ENCODE measurements at regions not wholly inside any gene's neighbourhood (a gene's known extent, or its start where the extent isn't known, plus 50 kb on each side); places are given as distances from the start of the nearest gene placed in this dataset.

DNA sequence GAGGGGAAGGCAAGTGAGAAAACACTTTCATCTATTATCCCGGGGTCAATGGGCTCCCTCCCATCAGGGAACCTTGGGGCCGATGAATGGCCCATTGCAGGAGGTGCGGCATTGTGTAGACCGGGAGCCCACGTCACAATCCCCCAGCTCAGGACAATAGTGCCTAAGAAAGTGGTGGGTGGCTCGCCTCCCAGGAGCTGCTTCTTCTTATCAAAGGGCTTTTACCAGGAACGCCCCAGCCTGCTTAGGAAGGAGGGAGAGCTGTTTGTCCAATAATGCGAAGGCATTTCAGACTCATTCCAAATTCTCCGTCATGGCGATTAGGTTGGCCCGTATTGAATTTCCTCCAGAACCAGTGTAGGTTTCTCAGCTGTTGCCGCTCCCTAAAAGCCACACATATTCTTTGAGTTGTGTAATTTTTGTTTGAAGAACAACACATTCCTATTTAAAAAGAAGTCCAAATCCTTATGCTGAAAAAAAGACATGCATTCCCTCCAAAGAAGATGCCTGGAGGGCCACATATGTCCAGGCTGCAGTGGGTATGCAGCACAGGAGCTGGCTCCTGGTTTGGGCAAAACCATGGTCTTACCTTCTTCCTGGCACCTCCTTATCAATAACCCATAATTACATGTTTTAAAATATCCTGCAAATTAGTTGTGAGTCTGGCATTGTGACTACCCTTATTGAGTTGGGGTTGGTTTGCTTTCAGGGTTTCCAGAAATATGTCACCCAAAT is 264.7 kb downstream of the MYCN start:
- no peak overlapping the region for H3K4me3 ChIP-seq (ENCODE audit: low read depth, low read length)
- TF ChIP-seq, protein P1, sequence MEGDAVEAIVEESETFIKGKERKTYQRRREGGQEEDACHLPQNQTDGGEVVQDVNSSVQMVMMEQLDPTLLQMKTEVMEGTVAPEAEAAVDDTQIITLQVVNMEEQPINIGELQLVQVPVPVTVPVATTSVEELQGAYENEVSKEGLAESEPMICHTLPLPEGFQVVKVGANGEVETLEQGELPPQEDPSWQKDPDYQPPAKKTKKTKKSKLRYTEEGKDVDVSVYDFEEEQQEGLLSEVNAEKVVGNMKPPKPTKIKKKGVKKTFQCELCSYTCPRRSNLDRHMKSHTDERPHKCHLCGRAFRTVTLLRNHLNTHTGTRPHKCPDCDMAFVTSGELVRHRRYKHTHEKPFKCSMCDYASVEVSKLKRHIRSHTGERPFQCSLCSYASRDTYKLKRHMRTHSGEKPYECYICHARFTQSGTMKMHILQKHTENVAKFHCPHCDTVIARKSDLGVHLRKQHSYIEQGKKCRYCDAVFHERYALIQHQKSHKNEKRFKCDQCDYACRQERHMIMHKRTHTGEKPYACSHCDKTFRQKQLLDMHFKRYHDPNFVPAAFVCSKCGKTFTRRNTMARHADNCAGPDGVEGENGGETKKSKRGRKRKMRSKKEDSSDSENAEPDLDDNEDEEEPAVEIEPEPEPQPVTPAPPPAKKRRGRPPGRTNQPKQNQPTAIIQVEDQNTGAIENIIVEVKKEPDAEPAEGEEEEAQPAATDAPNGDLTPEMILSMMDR (conservative IDR thresholded peaks at IDR 0.05; ENCODE audit: low read depth, low read length): no peak
- DNase-seq (ENCODE audit: low read depth): no peak

DNA sequence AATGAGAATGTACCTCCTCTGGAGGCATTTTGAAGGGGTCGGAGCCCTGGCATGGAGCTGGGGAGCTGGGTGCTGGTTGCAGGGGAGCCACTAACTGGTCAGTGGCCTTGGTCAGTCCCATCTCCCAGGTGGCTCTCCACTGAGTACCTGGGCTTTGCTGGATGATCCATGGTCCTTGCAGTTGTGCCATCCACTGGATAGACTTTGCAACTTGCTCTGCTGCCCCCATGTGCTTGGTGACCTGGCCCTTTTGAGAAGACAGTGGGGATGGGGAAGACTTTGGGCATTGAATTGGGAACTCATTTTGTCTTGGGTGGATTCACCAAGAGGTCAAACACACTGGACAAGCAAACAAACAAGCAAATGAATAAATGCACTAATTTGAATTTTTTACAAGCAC is 263.9 kb downstream of the MYCN start:
- TF ChIP-seq, protein P1 (conservative IDR thresholded peaks at IDR 0.05; ENCODE audit: low read depth, low read length): no peak
- H3K4me3 ChIP-seq (ENCODE audit: low read depth, low read length): no peak overlapping the region
- no peak for DNase-seq (ENCODE audit: low read depth)

DNA sequence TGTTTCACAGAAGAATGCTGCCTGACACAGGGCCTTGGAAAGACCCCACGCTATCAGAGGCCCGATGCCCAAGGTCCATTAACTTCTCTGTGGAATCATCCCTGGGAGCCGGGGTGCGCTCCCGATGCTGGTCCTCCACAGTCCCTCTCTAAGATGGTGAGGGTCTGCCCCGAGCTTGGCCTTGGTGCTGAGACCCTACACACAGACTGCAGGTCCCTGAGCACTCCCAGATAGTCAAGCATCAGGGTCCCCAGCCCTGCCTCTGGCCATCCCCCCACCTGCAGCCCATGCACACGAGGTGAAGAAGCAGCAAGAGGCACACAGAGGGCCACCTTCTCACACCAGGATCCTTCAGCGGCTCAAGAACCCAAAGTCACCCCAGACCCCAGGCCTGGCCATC is 263.3 kb downstream of the MYCN start:
- no peak for DNase-seq (ENCODE audit: low read depth)
- no peak overlapping the region for H3K4me3 ChIP-seq (ENCODE audit: low read depth, low read length)
- TF ChIP-seq, protein P1 (conservative IDR thresholded peaks at IDR 0.05; ENCODE audit: low read depth, low read length): no peak

DNA sequence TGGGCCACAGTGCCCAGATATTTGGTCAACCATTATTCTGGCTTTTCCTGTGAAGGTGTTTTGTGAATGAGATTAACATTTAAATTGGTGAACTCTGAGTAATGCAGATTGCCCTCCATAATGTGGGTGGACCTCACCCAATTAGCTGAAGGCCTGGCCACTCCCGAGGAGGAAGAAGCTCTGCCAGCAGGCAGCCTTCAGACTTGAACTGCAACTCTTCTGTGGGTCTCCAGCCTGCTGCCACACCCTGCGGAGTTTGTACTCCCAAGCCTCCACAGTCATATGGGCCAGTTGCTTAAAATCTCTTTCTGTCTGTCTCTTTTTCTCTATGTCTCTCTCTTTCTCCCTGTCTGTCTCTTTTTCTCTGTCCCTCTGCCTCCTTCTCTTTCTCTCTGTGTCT is 262.7 kb downstream of the MYCN start:
- H3K4me3 ChIP-seq (ENCODE audit: low read depth, low read length): no peak overlapping the region
- TF ChIP-seq, protein P1 (conservative IDR thresholded peaks at IDR 0.05; ENCODE audit: low read depth, low read length): no peak
- DNase-seq (ENCODE audit: low read depth): no peak

DNA sequence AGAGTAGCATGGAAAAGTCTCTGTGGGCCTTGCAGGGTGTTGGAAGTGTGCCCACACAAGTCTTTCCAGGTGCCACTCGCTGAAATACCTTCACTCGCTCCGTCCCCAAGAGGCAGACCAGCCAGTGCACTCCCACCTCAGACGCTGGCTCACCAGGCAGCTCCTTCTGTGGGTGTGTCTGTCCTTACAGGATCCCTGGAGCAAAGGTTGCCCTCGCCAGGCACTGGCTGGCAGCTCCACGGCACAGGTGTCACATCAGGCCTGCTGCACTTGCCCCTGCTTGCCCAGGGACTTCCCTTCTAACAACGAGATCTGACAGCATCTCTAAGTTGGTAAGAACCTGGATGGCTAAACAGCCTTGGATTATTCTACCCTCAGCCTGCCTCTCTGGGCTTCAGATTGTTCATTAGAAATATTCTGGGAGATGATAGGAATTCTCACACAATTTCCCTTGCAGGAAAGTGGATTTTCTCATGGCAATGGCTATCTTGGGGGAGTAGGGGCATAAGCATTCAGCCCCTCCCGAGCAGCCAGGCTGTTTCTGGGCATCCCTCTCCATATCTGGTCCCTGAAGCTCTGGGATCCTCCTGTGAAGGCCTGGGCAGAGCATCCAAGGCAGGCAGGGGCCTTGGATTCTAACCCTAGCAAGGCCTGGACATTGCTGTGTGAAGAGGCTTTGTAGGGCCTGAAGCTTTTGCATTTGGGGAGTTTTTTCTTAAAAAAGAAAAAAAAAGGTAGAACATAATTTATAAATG is 262.1 kb downstream of the MYCN start:
- DNase-seq (ENCODE audit: low read depth): no peak
- no peak overlapping the region for H3K4me3 ChIP-seq (ENCODE audit: low read depth, low read length)
- TF ChIP-seq, protein P1 (conservative IDR thresholded peaks at IDR 0.05; ENCODE audit: low read depth, low read length): no peak

DNA sequence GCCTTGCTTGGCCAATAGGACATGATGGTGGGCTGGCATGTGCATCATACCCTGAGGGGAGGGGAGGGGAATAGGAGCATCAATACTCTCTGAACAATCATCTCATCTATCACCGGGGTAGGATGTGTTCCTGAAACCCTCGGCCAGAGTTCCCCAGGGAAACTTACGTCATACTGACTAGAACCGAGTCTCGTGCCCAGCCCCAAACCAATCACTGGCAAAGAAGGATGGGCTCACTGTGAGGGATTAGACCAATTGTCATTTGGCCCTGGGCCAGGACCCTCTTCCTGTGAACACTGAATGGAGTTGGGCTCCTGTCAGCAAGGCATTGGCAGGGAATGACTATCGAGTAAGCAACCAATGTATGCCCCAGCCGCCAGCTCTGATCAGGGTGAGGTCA is 261.5 kb downstream of the MYCN start:
- DNase-seq (ENCODE audit: low read depth): no peak
- TF ChIP-seq, protein P1 (conservative IDR thresholded peaks at IDR 0.05; ENCODE audit: low read depth, low read length): no peak
- no peak overlapping the region for H3K4me3 ChIP-seq (ENCODE audit: low read depth, low read length)

Data from choroid plexus epithelial cell (primary cell).